ENCODE measurements at regions not wholly inside any gene's neighbourhood (a gene's known extent, or its start where the extent isn't known, plus 50 kb on each side); places are given as distances from the start of the nearest gene placed in this dataset.

- DNase-seq = no peak
These were observed 323.0 kb upstream of the SEMA6D start for GRCh38 chr15:47394286-47394809.

DNA sequence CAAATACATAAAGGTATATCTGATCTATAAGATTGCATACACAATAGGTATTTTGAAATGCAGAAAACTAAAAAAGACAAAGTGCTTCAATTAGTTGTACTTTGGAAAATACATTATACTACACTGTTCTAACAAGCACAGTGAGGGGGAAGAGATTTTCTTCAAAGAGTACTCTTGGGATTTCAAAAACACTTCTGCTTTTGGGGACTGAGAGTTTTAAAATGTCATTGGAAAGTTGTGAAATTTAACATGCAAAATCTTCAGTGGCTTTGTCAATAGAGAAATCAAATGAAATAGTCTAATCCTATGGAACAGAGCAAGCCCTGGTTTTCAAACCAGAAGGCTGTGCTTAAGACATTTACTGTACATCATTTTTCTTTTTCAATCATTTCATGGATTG is 322.2 kb upstream of the SEMA6D start:
- DNase-seq = no peak

- DNase-seq = no peak
These were observed 319.6 kb upstream of the SEMA6D start for GRCh38 chr15:47397655-47398054.

DNA sequence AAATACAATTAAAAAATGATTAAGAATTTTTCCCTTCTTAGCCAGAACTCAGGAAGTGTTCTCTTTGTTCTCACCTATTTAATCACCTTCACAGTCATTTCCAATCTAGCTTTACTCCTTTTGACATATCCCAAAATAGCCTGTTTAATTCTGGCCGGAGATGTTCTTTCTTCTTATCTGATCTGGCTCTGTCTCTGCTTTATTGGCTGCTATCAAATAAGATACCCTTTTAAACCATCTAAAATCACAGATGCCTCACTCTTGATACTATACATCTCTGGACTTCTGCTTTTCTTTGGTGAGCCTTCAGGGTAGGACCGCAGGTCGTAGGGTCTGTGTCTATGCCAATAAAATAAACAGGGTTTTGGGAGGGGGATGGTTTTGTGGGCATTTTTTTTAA is 319.2 kb upstream of the SEMA6D start:
- no peak for DNase-seq

GRCh38 chr15:47398594-47398993 is 318.7 kb upstream of the SEMA6D start:
- DNase-seq = no peak

DNA sequence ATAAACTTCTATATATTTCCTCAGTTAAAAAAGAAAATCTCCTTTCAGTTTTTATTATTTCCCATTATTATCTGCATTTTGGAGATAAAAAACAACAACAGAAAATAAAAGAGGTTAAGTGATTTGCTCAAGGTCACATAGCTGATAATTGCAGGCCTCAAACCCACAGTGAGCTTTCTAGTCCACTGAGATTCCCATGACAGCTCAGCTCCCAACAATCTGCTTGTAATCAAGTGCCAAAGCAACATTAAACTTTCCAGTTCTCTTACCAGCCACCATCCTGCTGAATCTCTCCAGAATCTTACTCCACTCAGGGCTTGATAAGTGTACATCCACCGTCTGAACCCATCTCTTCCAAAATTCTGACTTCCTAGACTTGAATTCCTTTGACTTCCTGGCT is 318.2 kb upstream of the SEMA6D start:
- DNase-seq = no peak

- DNase-seq = no peak
These were observed 316.7 kb upstream of the SEMA6D start for GRCh38 chr15:47400603-47401002.

DNA sequence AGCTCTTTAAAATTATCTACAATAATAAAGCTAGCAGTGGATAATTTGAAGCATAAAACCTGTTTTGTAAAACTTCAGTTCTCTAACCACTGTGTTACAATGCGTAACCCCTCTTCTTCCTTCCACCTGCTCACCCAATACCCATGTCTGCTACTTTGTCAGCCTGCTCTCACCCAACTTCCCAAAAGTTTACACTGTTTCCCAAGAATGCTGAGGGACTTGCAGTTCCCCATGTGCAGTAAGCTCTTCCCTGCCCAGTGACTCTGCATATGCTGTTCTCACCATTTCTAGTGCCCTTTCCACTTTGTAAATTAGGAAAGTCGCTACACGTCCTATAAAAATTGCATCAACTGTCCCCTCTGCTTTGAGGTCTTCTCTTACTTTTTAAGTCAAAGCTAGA is 315.9 kb upstream of the SEMA6D start:
- no peak for DNase-seq

GRCh38 chr15:47402829-47403228 is 314.5 kb upstream of the SEMA6D start:
- no peak for DNase-seq

DNA sequence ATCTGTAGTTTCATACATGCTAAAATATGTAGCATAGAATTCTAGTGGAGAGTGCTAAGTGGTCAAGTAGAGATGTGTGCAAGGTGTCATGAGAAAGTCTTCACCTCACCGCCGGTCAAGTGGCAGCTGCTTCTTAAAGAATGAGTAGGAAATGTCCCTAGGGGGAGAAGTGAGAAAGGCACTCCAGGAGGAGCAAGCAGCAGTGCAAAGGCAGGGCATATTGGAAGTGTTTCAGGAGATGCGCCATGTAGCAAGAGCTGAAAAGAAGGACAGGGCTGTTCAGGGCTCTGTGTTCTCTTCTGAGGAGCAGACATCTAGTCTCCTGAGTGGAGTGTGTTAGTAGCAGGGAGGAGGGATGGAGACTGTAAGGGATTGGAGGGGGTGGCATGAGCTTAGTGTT is 312.4 kb upstream of the SEMA6D start:
- DNase-seq = no peak

GRCh38 chr15:47405365-47406162 is 311.7 kb upstream of the SEMA6D start:
- no peak for DNase-seq

DNA sequence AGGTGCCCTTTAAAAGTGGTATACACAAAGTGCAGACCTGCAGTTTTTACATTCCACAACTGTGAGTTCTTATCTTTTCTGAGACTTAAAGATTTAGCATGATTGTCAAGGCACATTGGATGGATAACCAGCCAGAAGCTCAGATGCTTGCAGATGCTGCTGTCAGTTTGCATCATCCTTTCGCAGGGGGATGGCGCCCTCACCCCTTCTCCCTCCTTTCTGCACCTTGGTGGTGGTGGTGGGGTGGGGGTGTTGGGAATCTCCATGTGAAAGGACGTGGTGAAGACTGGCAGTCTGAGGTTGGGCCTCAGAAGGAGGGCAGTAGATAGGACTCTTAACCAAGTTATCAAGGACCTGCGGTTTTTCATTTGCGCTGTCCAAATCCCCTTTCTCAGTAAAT is 309.6 kb upstream of the SEMA6D start:
- no peak for DNase-seq

GRCh38 chr15:47409038-47409437 is 308.3 kb upstream of the SEMA6D start:
- no peak for DNase-seq

DNA sequence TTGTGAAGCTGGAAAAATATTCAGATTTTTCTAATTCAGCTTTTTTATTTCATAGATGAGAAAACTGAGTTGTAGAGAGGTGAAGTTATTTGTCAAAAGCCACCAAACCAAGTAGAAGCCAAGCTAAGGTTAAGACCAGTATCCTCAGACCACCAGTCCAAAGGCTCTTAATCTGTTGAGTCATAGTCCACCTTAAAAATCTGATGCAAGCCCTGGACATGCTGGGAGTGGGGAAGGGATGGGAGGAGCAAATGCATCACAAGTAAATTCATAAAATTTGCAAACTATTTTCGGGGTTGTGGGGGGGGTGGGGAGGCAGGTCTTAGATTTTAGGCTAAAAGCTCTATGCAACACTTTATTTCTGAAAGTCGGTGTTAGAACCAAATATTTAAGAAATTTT is 307.7 kb upstream of the SEMA6D start:
- DNase-seq = no peak

GRCh38 chr15:47410247-47410646 is 307.1 kb upstream of the SEMA6D start:
- no peak for DNase-seq

DNA sequence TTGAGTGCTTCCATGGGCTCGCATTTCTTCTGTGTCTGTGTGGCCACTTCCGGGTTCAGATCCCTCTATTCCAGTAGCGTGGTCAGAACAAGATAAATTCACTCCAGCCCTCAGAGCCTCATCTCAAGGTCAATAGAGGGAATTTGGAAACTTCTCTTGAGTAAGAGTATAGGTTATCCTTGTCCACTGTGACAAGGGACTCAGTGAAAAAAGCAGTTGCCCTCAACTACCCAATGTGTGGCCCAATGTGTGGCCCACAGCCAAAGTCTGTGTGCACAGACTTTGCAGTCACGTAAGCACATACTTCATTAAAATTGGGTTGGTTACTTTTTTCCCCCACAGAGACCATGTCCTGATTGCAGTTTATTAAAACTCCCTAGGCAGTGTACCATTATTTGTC is 305.6 kb upstream of the SEMA6D start:
- no peak for DNase-seq

DNA sequence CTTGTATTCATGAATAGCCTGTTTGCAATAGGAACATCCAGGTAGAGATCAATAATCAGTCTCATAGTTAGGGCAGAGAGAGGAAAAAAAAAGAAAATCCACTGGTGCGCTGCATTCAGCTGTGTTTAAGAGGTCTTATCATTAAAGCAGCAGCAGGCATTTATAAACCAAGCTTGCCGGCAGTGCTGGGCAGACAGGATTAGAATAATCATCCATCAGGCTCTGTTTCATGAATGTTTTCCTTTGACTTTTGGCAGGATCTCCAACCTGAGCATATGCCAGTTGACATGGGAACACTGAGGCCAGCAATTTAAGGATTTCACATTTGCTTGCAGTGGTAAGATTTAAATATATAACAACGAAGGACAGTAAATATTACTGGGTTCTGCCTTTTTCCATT is 305.2 kb upstream of the SEMA6D start:
- DNase-seq = no peak

DNA sequence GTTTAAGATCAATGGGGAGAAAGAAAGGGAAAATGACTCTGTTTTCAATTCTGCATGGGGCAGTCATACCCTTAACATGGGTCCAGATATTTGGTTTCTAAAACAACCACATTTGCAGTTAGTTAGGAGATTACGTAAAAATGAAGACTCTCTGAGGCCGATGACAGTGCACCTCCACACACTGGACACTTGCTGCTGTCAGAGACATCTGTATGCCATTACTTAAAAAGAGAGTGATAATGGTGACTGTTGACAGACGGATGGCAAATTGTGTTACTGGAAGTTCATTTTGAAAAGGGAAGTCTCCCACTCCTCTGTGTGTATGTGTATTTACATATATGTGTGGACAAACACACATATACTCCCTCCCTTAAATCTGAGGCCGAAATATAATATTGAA is 304.5 kb upstream of the SEMA6D start:
- no peak for DNase-seq

DNA sequence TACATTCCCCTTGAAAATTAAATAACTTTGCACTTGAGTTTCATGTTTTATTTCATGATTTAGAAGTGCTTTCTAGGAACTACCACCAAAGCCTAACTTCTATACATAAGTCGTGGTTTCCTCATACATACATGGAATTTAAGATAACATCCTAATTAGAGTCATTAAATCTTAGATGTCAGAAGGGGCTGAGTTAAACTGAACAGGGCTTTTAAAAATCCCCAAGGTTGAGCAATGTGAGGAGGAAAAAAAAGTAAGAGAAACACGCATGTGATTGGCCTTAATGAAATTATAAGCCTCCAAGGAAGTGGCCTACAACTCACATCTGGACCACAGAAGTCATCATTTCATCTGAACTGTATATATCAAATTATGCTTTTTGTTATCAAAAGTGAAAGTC is 303.1 kb upstream of the SEMA6D start:
- no peak for DNase-seq

GRCh38 chr15:47415539-47415971 is 301.8 kb upstream of the SEMA6D start:
- DNase-seq = no peak

DNA sequence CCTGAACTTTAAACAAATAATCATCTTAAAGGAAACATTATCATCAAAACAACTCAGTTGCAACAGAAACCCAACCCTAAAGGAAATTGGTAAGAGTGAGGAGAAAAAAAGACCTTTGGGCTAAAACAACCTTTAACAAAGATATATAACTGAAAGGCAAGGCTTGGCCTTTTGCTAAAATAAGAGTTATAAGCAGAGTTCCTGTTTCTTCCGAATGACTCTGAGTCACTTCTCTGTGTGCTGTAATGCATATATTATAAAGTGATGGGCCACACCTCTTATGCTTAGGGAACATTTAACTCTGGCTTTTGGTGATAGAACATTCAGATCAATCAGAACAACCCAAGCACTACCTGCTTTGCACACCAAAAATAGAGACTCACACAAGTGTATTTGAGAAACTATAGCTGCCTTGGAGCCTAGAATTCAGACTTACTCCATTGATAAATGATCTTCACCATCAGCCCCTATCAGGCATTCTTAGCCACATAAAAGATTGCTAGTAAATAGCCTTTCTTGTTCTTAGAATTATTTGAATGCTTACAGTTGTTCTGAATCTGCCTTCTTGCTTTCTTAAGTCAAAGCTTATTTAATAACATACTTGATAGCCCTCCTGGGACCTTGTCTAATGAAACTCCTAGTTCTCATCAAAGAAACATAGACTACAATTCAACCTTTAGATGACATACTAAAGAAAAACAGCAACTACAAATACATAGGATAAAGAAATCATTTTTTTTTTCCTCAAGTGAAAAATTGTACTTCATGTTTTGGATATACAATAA is 294.2 kb upstream of the SEMA6D start:
- DNase-seq = no peak

DNA sequence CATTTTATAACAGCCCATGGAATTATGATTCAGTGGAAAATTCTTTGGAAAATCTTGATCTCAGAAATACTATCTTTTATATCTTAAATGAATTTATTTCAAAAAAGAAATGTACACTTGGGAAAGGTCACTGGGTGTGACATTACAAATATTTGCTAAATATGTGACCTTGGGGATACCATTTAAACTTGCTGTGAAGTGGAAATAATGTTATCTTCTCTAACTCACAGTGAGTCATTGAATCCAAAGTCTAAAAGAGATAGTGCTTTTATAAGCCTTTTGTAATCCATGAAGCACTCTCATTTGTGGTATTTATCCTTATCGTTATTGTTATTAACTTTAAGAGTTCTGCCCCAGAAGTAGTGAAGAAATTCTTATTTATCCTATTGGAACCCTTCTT is 289.8 kb upstream of the SEMA6D start:
- no peak for DNase-seq

DNA sequence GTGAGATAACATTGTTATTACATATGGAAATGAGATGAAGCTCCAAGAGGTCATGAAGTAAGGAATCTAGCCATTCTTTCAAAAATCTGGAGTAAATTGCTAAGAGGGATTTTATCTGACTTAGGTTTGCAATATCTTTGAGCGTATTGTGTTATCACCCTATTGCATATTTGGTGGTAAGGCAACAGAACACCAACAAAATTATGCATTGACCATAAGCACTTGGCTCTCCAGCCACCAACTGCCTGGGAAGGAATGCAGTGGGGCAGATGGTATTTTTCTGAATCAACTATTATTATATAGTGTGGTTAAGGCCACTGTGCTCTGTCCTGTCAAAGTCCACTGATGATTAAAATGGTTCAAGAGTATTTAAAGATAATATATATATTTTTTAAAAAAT is 287.9 kb upstream of the SEMA6D start:
- DNase-seq = no peak

- no peak for DNase-seq
These were observed 285.8 kb upstream of the SEMA6D start for GRCh38 chr15:47431501-47431900.
